PC-9 (cell line): ENCODE measurements at regions not wholly inside any gene's neighbourhood (a gene's known extent, or its start where the extent isn't known, plus 50 kb on each side); places are given as distances from the start of the nearest gene placed in this dataset.

Experiments used
- BruUV-seq: library from RNA; stranded (reverse); fragments of 400-500 nt; replicated peaks from 2 replicates; lab custom pipeline; 2021; lab: Mats Ljungman, UMichigan
- CTCF ChIA-PET: fragments of 300-600 bp; sonication (Branson Sonifier 250); formaldehyde crosslinking; loops from one replicate; lab custom pipeline; 2022; ENCODE audit warnings: antibody characterized with exemption; lab: Charles Lee
- POLR2A ChIA-PET: fragments of 300-600 bp; sonication (Branson Sonifier 250); formaldehyde crosslinking; loops from one replicate; lab custom pipeline; 2022; ENCODE audit warnings: antibody characterized with exemption; ENCODE audit not compliant: unreplicated experiment; lab: Charles Lee
- DNase-seq, 2 experiments: peaks; one replicate each; pipeline versions ENCODE4 v3.0.0 to v3.0.0-alpha.2; 2015 to 2022; ENCODE audit warnings: mixed read lengths in 1 of 2
- H2AFZ ChIP-seq: fragments of 200-600 bp; sonication (generic); 2 replicates; pipeline ENCODE4 v1.8.1; 2017; ENCODE audit warnings: antibody characterized with exemption
- H3F3A ChIP-seq: fragments of 200-600 bp; sonication (generic); 2 replicates; pipeline ENCODE4 v1.8.1; 2017; ENCODE audit warnings: antibody characterized with exemption, mild to moderate bottlenecking, low read depth; ENCODE audit not compliant: insufficient read depth
- H3K27ac ChIP-seq: fragments of 200-600 bp; sonication (generic); 2 replicates; pipeline ENCODE4 v1.6.1; 2016; ENCODE audit warnings: mixed run types
- H3K27me3 ChIP-seq: fragments of 200-600 bp; sonication (generic); 2 replicates; pipeline ENCODE4 v1.6.1; 2016; ENCODE audit warnings: low read depth, mixed run types; ENCODE audit not compliant: insufficient read depth
- H3K36me3 ChIP-seq: fragments of 200-600 bp; sonication (generic); 2 replicates; pipeline ENCODE4 v1.6.1; 2016; ENCODE audit warnings: low read depth, mixed run types
- H3K4me1 ChIP-seq: fragments of 200-600 bp; sonication (generic); replicated peaks from 2 replicates; pipeline ENCODE4 v1.6.1; 2016; ENCODE audit warnings: mixed run types; ENCODE audit not compliant: insufficient read depth
- H3K4me2 ChIP-seq: fragments of 200-600 bp; sonication (generic); 2 replicates; pipeline ENCODE4 v1.6.1; 2017; ENCODE audit warnings: mixed run types
- H3K4me3 ChIP-seq: fragments of 200-600 bp; sonication (generic); 2 replicates; pipeline ENCODE4 v1.6.1; 2016; ENCODE audit warnings: mixed run types
- H3K79me2 ChIP-seq: fragments of 200-600 bp; sonication (generic); 2 replicates; pipeline ENCODE4 v1.6.1; 2017; ENCODE audit warnings: low read depth, mixed run types
- H3K9me2 ChIP-seq: fragments of 200-600 bp; sonication (generic); 2 replicates; pipeline ENCODE4 v1.8.1; 2017; ENCODE audit warnings: mild to moderate bottlenecking; ENCODE audit not compliant: insufficient read depth
- H3K9me3 ChIP-seq: fragments of 200-600 bp; sonication (generic); 2 replicates; pipeline ENCODE4 v1.8.1; 2016; ENCODE audit warnings: low read depth; ENCODE audit not compliant: insufficient read depth
- H4K20me1 ChIP-seq: fragments of 200-600 bp; sonication (generic); 2 replicates; pipeline ENCODE4 v1.8.1; 2017; ENCODE audit not compliant: insufficient read depth
- EZH2 ChIP-seq: fragments of 200-600 bp; sonication (generic); IDR thresholded peaks from 2 replicates; pipeline ENCODE4 v1.8.0; 2017; ENCODE audit warnings: antibody characterized with exemption, low read depth
- intact Hi-C: fragments of 100-400 bp; cut with micrococcal nuclease; formaldehyde crosslinking; loops from one replicate; pipeline ENCODE4 v1.10.0; 2022; ENCODE audit not compliant: unreplicated experiment
- TF ChIP-seq, protein P1 (sequence below): fragments of 200-600 bp; sonication (generic); conservative IDR thresholded peaks from 2 replicates; pipeline ENCODE4 v1.6.1; 2017; ENCODE audit warnings: mixed run types, antibody characterized with exemption, mild to moderate bottlenecking, moderate library complexity

GRCh38 chr5:15424769-15425168 is 75.2 kb upstream of the FBXL7 start:
- Histone ChIP-seq H3K27ac (no peak overlapping the region), H3K4me3 (no peak overlapping the region), H3K9me2 (no peaks in the 10 kb centered on the region), H3K4me2 (no peak overlapping the region), H3K79me2 (no peaks in the 10 kb centered on the region), H3K36me3 (no peaks in the 10 kb centered on the region), H3F3A (no peaks in the 10 kb centered on the region), H4K20me1 (no peaks in the 10 kb centered on the region), H2AFZ (no peak overlapping the region), H3K9me3 (no peaks in the 10 kb centered on the region), H3K27me3 (no peaks in the 10 kb centered on the region), H3K4me1 (no peaks in the 10 kb centered on the region)
- no peak for DNase-seq
- ChIA-PET POLR2A (no interaction called here), CTCF (no interaction called here)
- no TSS peak for BruUV-seq
- TF ChIP-seq EZH2 = no peak
- TF ChIP-seq, protein P1, sequence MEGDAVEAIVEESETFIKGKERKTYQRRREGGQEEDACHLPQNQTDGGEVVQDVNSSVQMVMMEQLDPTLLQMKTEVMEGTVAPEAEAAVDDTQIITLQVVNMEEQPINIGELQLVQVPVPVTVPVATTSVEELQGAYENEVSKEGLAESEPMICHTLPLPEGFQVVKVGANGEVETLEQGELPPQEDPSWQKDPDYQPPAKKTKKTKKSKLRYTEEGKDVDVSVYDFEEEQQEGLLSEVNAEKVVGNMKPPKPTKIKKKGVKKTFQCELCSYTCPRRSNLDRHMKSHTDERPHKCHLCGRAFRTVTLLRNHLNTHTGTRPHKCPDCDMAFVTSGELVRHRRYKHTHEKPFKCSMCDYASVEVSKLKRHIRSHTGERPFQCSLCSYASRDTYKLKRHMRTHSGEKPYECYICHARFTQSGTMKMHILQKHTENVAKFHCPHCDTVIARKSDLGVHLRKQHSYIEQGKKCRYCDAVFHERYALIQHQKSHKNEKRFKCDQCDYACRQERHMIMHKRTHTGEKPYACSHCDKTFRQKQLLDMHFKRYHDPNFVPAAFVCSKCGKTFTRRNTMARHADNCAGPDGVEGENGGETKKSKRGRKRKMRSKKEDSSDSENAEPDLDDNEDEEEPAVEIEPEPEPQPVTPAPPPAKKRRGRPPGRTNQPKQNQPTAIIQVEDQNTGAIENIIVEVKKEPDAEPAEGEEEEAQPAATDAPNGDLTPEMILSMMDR = no peak
- intact Hi-C loops = no loop called here

DNA sequence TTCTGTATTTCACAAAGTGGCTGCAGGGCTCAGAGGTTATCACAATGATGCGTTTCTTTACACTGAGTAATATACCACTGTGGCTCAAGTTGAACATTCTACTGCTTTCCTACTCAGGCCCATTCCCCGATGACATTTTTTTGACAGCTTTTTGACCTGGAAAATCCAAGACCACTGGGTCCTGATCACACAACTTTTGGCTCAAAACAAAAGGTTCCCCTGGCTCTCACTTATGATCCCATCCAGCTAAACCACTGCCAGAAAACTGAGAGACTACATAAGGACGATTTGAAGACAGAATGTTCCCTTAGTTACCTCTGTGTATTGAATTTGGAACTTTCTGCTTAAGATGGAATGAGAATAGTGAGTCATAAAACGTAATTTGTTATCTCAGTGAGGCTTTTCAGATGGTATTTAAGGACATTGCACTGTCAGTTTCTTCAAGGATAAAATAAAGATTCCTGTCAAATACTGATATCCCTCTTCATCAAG is 78.0 kb upstream of the FBXL7 start:
- no peaks in the 10 kb centered on the region for H3K79me2 ChIP-seq
- H2AFZ ChIP-seq = no peak overlapping the region
- no peaks in the 10 kb centered on the region for H4K20me1 ChIP-seq
- no peak for TF ChIP-seq EZH2
- TF ChIP-seq, protein P1 = no peak
- no peaks in the 10 kb centered on the region for H3K9me3 ChIP-seq
- BruUV-seq = no TSS peak
- H3K4me1 ChIP-seq = no peaks in the 10 kb centered on the region
- H3K36me3 ChIP-seq = no peaks in the 10 kb centered on the region
- DNase-seq = no peak
- intact Hi-C loops = no loop called here
- no peaks in the 10 kb centered on the region for H3K9me2 ChIP-seq
- H3K27me3 ChIP-seq = no peaks in the 10 kb centered on the region
- ChIA-PET POLR2A (no interaction called here), CTCF (no interaction called here)
- no peak overlapping the region for H3K27ac ChIP-seq
- H3K4me3 ChIP-seq = no peak overlapping the region
- H3K4me2 ChIP-seq = no peak overlapping the region
- H3F3A ChIP-seq = no peaks in the 10 kb centered on the region

DNA sequence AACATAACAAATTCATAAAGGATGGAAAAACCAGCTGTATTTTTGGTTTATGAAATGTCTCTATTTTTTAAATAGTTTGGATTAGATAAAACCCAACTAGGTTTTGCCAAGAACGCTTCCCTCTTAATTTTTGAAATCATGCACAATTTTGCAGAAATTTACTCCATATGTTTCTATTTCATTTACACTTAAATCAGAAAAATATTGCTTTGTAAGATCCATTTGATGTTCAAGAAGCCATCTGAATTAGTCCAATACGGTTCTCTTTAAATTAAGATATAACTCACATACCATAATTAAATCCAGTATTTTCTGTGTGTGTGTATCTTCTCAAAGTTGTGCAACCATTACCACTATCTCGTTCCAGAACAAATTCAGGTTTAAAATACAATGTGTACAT is 78.6 kb upstream of the FBXL7 start:
- BruUV-seq = no TSS peak
- no peak for DNase-seq

More for the DNA sequence above, 78.6 kb upstream of the FBXL7 start:
- POLR2A ChIA-PET = no interaction called here
- H3K4me3 ChIP-seq = no peak overlapping the region
- H2AFZ ChIP-seq = no peak overlapping the region
- TF ChIP-seq, protein P1 = no peak
- no peak for TF ChIP-seq EZH2
- no peaks in the 10 kb centered on the region for H3K9me3 ChIP-seq
- no peaks in the 10 kb centered on the region for H3K79me2 ChIP-seq
- intact Hi-C loops = no loop called here
- no peaks in the 10 kb centered on the region for H4K20me1 ChIP-seq
- H3K27ac ChIP-seq = no peak overlapping the region
- no peaks in the 10 kb centered on the region for H3K9me2 ChIP-seq
- H3K36me3 ChIP-seq = no peaks in the 10 kb centered on the region
- CTCF ChIA-PET = no interaction called here
- H3K27me3 ChIP-seq = no peaks in the 10 kb centered on the region
- H3K4me2 ChIP-seq = no peak overlapping the region
- no peaks in the 10 kb centered on the region for H3F3A ChIP-seq
- H3K4me1 ChIP-seq = no peaks in the 10 kb centered on the region
